Liver (tissue), 8 donors: ENCODE measurements at regions not wholly inside any gene's neighbourhood (a gene's known extent, or its start where the extent isn't known, plus 50 kb on each side); places are given as distances from the start of the nearest gene placed in this dataset.

Experiments used
- DNase-seq: peaks from one replicate; pipeline ENCODE4 v3.0.0-alpha.2; 2017; ENCODE audit warnings: low spot score
- H3K27ac ChIP-seq, 2 donors: one replicate each; pipeline ENCODE4 v1.7.0; 2013; ENCODE audit warnings: inconsistent platforms in 2 of 2, low read length in 2 of 2, control low read depth in 1 of 2, low read depth in 1 of 2, mild to moderate bottlenecking in 1 of 2
- H3K27me3 ChIP-seq, 4 donors: one replicate each; pipeline versions ENCODE4 v1.6.1 to v1.7.0; 2013; ENCODE audit warnings: low read length in 3 of 4, inconsistent platforms in 1 of 4, mild to moderate bottlenecking in 1 of 4, moderate library complexity in 1 of 4; ENCODE audit not compliant: control insufficient read depth in 4 of 4, insufficient read depth in 4 of 4
- H3K36me3 ChIP-seq, 4 donors: one replicate each; pipeline versions ENCODE4 v1.6.1 to v1.7.0; 2013; ENCODE audit warnings: low read length in 3 of 4, mild to moderate bottlenecking in 3 of 4, low read depth in 1 of 4, moderate library complexity in 1 of 4; ENCODE audit not compliant: control insufficient read depth in 4 of 4, insufficient read depth in 3 of 4
- H3K4me1 ChIP-seq, 4 donors: one replicate each; pipeline versions ENCODE4 v1.6.1 to v1.7.0; 2013; ENCODE audit warnings: low read length in 3 of 4, mild to moderate bottlenecking in 3 of 4, moderate library complexity in 1 of 4; ENCODE audit not compliant: control insufficient read depth in 4 of 4, insufficient read depth in 4 of 4
- H3K4me3 ChIP-seq, 3 donors: one replicate each; pipeline versions ENCODE4 v1.6.1 to v1.7.0; 2013; ENCODE audit warnings: low read length in 3 of 3, control low read depth in 1 of 3, low read depth in 1 of 3, mild to moderate bottlenecking in 1 of 3
- H3K9ac ChIP-seq, 2 donors: one replicate each; pipeline ENCODE4 v1.7.0; 2013; ENCODE audit warnings: low read length in 2 of 2, mild to moderate bottlenecking in 2 of 2, moderate library complexity in 2 of 2, control low read depth in 1 of 2, low read depth in 1 of 2
- H3K9me3 ChIP-seq, 4 donors: one replicate each; pipeline versions ENCODE4 v1.6.1 to v1.7.0; 2013; ENCODE audit warnings: low read length in 3 of 4; ENCODE audit not compliant: control insufficient read depth in 4 of 4
- EGR1 ChIP-seq, 2 donors: IDR thresholded peaks; 2 replicates each; pipeline ENCODE4 v1.6.1; 2016 to 2018; ENCODE audit warnings: antibody characterized with exemption in 2 of 2, low read depth in 2 of 2
- FOXA1 ChIP-seq: IDR thresholded peaks from 2 replicates; pipeline ENCODE4 v1.6.1; 2016; ENCODE audit warnings: antibody characterized with exemption
- FOXA2 ChIP-seq: IDR thresholded peaks from 2 replicates; pipeline ENCODE4 v1.6.1; 2016; ENCODE audit warnings: antibody characterized with exemption
- GABPA ChIP-seq, 2 donors: IDR thresholded peaks in 1 of 2; conservative IDR thresholded peaks in 1 of 2; 2 replicates each; pipeline ENCODE4 v1.6.1; 2016; ENCODE audit warnings: antibody characterized with exemption in 2 of 2, mild to moderate bottlenecking in 1 of 2, moderate library complexity in 1 of 2
- HNF4A ChIP-seq, 2 donors: conservative IDR thresholded peaks; 2 replicates each; pipeline ENCODE4 v1.6.1; 2016; ENCODE audit warnings: antibody characterized with exemption in 2 of 2, mild to moderate bottlenecking in 2 of 2
- HNF4G ChIP-seq: IDR thresholded peaks from 2 replicates; pipeline ENCODE4 v1.6.1; 2016; ENCODE audit warnings: antibody characterized with exemption
- JUND ChIP-seq, 2 donors: IDR thresholded peaks; 2 replicates each; pipeline ENCODE4 v1.6.1; 2016; ENCODE audit warnings: antibody characterized with exemption in 2 of 2
- NR2F2 ChIP-seq: IDR thresholded peaks from 2 replicates; pipeline ENCODE4 v1.6.1; 2016; ENCODE audit warnings: antibody characterized with exemption
- RAD21 ChIP-seq, 2 donors: IDR thresholded peaks; 2 replicates each; pipeline ENCODE4 v1.6.1; 2016; ENCODE audit warnings: antibody characterized with exemption in 2 of 2, mild to moderate bottlenecking in 2 of 2
- REST ChIP-seq: IDR thresholded peaks from 2 replicates; pipeline ENCODE4 v1.6.1; 2016; ENCODE audit warnings: antibody characterized with exemption, mild to moderate bottlenecking
- RXRA ChIP-seq, 2 donors: IDR thresholded peaks; 2 replicates each; pipeline ENCODE4 v1.6.1; 2017 to 2018; ENCODE audit warnings: antibody characterized with exemption in 2 of 2, mild to moderate bottlenecking in 1 of 2
- SP1 ChIP-seq: IDR thresholded peaks from 2 replicates; pipeline ENCODE4 v1.6.1; 2018; ENCODE audit warnings: antibody characterized with exemption, mild to moderate bottlenecking
- TAF1 ChIP-seq: conservative IDR thresholded peaks from 2 replicates; pipeline ENCODE4 v1.6.1; 2016; ENCODE audit warnings: antibody characterized with exemption, mild to moderate bottlenecking
- YY1 ChIP-seq: IDR thresholded peaks from 2 replicates; pipeline ENCODE4 v1.6.1; 2016; ENCODE audit warnings: antibody characterized with exemption, mild to moderate bottlenecking
- ZBTB33 ChIP-seq: IDR thresholded peaks from 2 replicates; pipeline ENCODE4 v1.6.1; 2016; ENCODE audit warnings: antibody characterized with exemption
- WGBS: extraction: QIAGEN DNeasy Blood & Tissue Kit; methylation state at CpG from one replicate; pipeline ENCODE4 v1.1.7; 2013; 5-methylcytosine and 5-hydroxymethylcytosine counted together
- TF ChIP-seq, protein P1 (sequence below): IDR thresholded peaks from 2 replicates; pipeline ENCODE4 v1.6.1; 2016; ENCODE audit warnings: antibody characterized with exemption
- TF ChIP-seq, protein P2 (sequence below): IDR thresholded peaks from 2 replicates; pipeline ENCODE4 v1.6.1; 2016; ENCODE audit warnings: antibody characterized with exemption
- TF ChIP-seq, protein P3 (sequence below): fragments of 150-350 bp; IDR thresholded peaks from 2 replicates; pipeline ENCODE4 v1.5.1; 2017; ENCODE audit warnings: improper control_type of control experiment, low read depth, low read length; ENCODE audit not compliant: missing input control
- donor health status: healthy.
- donor health status: healthy.
- donor health status: healthy.
- donor health status: healthy.
- donor health status: healthy.

DNA sequence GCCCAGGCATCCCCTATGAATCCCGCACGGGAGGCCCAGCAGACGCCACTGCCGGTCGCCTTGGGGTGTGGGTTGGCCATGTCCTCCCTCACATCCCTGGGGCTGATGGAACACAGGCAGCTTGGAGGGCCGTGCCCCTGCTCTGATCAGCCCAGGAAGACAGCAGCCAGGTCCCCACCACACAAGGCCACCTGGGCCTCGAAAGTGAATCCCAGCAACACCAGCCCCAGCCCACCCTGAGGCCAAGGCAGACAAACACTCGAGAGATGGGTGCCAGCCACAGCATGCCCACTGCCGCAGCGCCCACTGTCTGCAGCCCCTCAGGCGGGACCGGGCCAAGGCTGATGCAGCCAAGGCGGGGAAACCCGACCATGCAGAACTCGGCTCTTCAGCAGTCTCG is 85.5 kb downstream of the HMX1 start:
- no peaks in the 10 kb centered on the region for H3K4me1 ChIP-seq
- TF ChIP-seq FOXA1 (no peak), RXRA (IDR thresholded peaks at IDR 0.05) (no peak), ZBTB33 (no peak), HNF4G (no peak), RAD21 (IDR thresholded peaks at IDR 0.05) (no peak), HNF4A (conservative IDR thresholded peaks at IDR 0.05) (no peak), GABPA (IDR thresholded peaks at IDR 0.05 in 1 of 2, conservative IDR thresholded peaks at IDR 0.05 in 1 of 2) (no peak), EGR1 (IDR thresholded peaks at IDR 0.05; ENCODE audit: low read depth in 2 of 2) (no peak), FOXA2 (no peak), NR2F2 (no peak), REST (no peak), SP1 (no peak), JUND (IDR thresholded peaks at IDR 0.05) (no peak), YY1 (no peak)
- TF ChIP-seq, protein P1, sequence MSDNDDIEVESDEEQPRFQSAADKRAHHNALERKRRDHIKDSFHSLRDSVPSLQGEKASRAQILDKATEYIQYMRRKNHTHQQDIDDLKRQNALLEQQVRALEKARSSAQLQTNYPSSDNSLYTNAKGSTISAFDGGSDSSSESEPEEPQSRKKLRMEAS, result no peak
- TF ChIP-seq, protein P2, sequence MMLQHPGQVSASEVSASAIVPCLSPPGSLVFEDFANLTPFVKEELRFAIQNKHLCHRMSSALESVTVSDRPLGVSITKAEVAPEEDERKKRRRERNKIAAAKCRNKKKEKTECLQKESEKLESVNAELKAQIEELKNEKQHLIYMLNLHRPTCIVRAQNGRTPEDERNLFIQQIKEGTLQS, result no peak
- TF ChIP-seq, protein P3, sequence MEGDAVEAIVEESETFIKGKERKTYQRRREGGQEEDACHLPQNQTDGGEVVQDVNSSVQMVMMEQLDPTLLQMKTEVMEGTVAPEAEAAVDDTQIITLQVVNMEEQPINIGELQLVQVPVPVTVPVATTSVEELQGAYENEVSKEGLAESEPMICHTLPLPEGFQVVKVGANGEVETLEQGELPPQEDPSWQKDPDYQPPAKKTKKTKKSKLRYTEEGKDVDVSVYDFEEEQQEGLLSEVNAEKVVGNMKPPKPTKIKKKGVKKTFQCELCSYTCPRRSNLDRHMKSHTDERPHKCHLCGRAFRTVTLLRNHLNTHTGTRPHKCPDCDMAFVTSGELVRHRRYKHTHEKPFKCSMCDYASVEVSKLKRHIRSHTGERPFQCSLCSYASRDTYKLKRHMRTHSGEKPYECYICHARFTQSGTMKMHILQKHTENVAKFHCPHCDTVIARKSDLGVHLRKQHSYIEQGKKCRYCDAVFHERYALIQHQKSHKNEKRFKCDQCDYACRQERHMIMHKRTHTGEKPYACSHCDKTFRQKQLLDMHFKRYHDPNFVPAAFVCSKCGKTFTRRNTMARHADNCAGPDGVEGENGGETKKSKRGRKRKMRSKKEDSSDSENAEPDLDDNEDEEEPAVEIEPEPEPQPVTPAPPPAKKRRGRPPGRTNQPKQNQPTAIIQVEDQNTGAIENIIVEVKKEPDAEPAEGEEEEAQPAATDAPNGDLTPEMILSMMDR, result no peak
- 86% methylated on average over 16 of the region's 16 CpGs for WGBS
- H3K27me3 ChIP-seq, result no peaks in the 10 kb centered on the region
- H3K9ac ChIP-seq, result no peak overlapping the region
- H3K36me3 ChIP-seq, result no peaks in the 10 kb centered on the region
- no peaks in the 10 kb centered on the region for H3K9me3 ChIP-seq
- no peak overlapping the region for H3K27ac ChIP-seq
- H3K4me3 ChIP-seq, result no peak overlapping the region
- no peak for DNase-seq

- TF ChIP-seq REST (no peak), FOXA1 (no peak), GABPA (IDR thresholded peaks at IDR 0.05 in 1 of 2, conservative IDR thresholded peaks at IDR 0.05 in 1 of 2) (no peak), JUND (IDR thresholded peaks at IDR 0.05) (no peak), HNF4A (conservative IDR thresholded peaks at IDR 0.05) (no peak), SP1 (no peak), YY1 (no peak), RXRA (IDR thresholded peaks at IDR 0.05) (no peak), ZBTB33 (no peak), TAF1 (no peak)
- TF ChIP-seq, protein P2, result no peak
- no peaks in the 10 kb centered on the region for H3K4me1 ChIP-seq
- H3K9ac ChIP-seq, result no peak overlapping the region
- no peaks in the 10 kb centered on the region for H3K36me3 ChIP-seq
- no peak overlapping the region for H3K27ac ChIP-seq
- H3K27me3 ChIP-seq, result no peaks in the 10 kb centered on the region
- no peak for DNase-seq
- WGBS, result 76% methylated on average over 15 of the region's 15 CpGs
- no peak overlapping the region for H3K4me3 ChIP-seq
- H3K9me3 ChIP-seq, result no peaks in the 10 kb centered on the region
These were observed 85.9 kb downstream of the HMX1 start for GRCh38 chr4:8785656-8786142.
